Keratinocyte (primary cell): ENCODE measurements at regions not wholly inside any gene's neighbourhood (a gene's known extent, or its start where the extent isn't known, plus 50 kb on each side); places are given as distances from the start of the nearest gene placed in this dataset.

ENCODE experiments used
- DNase-seq: peaks from one replicate; pipeline ENCODE4 v3.0.0-alpha.2; 2011; ENCODE audit warnings: low read depth, missing footprints, low spot score
- FAIRE-seq: peaks from 2 replicates; lab custom pipeline; 2011; peaks lifted over from hg19 to GRCh38; lab: Jason Lieb, UNC
- H2AFZ ChIP-seq: 2 replicates; pipeline ENCODE4 v1.6.0; 2012; ENCODE audit warnings: low read length, control low read depth, inconsistent platforms; ENCODE audit not compliant: control insufficient read depth
- H3K27ac ChIP-seq: 2 replicates; pipeline ENCODE4 v1.5.1; 2011; ENCODE audit warnings: low read length; ENCODE audit not compliant: control insufficient read depth, insufficient read depth
- H3K27me3 ChIP-seq: 3 replicates; pipeline ENCODE4 v1.6.0; 2011; ENCODE audit warnings: low read length; ENCODE audit not compliant: control insufficient read depth, insufficient read depth; ENCODE audit errors: extremely low read depth
- H3K36me3 ChIP-seq, 2 experiments: 2 replicates in 1 of 2; 3 replicates in 1 of 2; pipeline ENCODE4 v1.5.1; 2011; ENCODE audit warnings: low read length in 2 of 2, mild to moderate bottlenecking in 1 of 2; ENCODE audit not compliant: control insufficient read depth in 2 of 2, insufficient read depth in 2 of 2; ENCODE audit errors: extremely low read depth in 1 of 2
- H3K4me1 ChIP-seq: 3 replicates; pipeline ENCODE4 v1.5.1; 2011; ENCODE audit warnings: low read length; ENCODE audit not compliant: control insufficient read depth, insufficient read depth; ENCODE audit errors: extremely low read depth
- H3K4me2 ChIP-seq: 3 replicates; pipeline ENCODE4 v1.6.0; 2011; ENCODE audit warnings: low read depth, low read length; ENCODE audit not compliant: control insufficient read depth, insufficient read depth; ENCODE audit errors: extremely low read depth
- H3K4me3 ChIP-seq, 3 experiments: fragments of 200-600 bp in 1 of 3; sonication (generic) in 1 of 3; 2 replicates in 2 of 3; 3 replicates in 1 of 3; pipeline ENCODE4 v1.5.1; 2011 to 2016; ENCODE audit warnings: low read length in 3 of 3, mild to moderate bottlenecking in 3 of 3, control low read depth in 2 of 3, inconsistent platforms in 1 of 3, low read depth in 1 of 3, mixed read lengths in 1 of 3, mixed run types in 1 of 3, moderate library complexity in 1 of 3; ENCODE audit not compliant: control insufficient read depth in 2 of 3, insufficient read depth in 2 of 3; ENCODE audit errors: extremely low read depth in 1 of 3
- H3K79me2 ChIP-seq: 2 replicates; pipeline ENCODE4 v1.6.0; 2012; ENCODE audit warnings: low read length; ENCODE audit not compliant: control insufficient read depth, insufficient read depth
- H3K9ac ChIP-seq: 3 replicates; pipeline ENCODE4 v1.6.0; 2011; ENCODE audit warnings: low read length; ENCODE audit not compliant: control insufficient read depth, insufficient read depth; ENCODE audit errors: extremely low read depth
- H3K9me1 ChIP-seq: 3 replicates; pipeline ENCODE4 v1.6.0; 2011; ENCODE audit warnings: low read length; ENCODE audit not compliant: control insufficient read depth, insufficient read depth; ENCODE audit errors: extremely low read depth
- H3K9me3 ChIP-seq: 2 replicates; pipeline ENCODE4 v1.5.1; 2012; ENCODE audit warnings: low read depth, low read length; ENCODE audit not compliant: control insufficient read depth
- H4K20me1 ChIP-seq: 3 replicates; pipeline ENCODE4 v1.6.0; 2011; ENCODE audit warnings: low read length; ENCODE audit not compliant: control insufficient read depth, insufficient read depth; ENCODE audit errors: extremely low read depth
- EZH2 ChIP-seq: IDR thresholded peaks from one replicate; pipeline ENCODE4 v1.6.1; 2012; ENCODE audit warnings: inconsistent platforms, mild to moderate bottlenecking, low read length, moderate library complexity
- dilution Hi-C: fragments of 300-500 bp; cut with MboI; formaldehyde crosslinking; loops from one replicate; pipeline ENCODE4 v1.7.0; 2020; ENCODE audit warnings: low sequenced_read_pairs; ENCODE audit not compliant: extremely low pct_ligation_motif_present
- TF ChIP-seq, protein P1 (sequence below), 3 experiments: IDR thresholded peaks in 1 of 3; conservative IDR thresholded peaks in 1 of 3; optimal IDR thresholded peaks in 1 of 3; 2 replicates in 2 of 3; 3 replicates in 1 of 3; pipeline versions ENCODE3 to v1.5.1; 2011; ENCODE audit warnings: low read length in 3 of 3, mild to moderate bottlenecking in 3 of 3, moderate library complexity in 2 of 3, control low read depth in 1 of 3, inconsistent platforms in 1 of 3; ENCODE audit not compliant: insufficient read depth in 2 of 3; ENCODE audit errors: extremely low read depth in 1 of 3

DNA sequence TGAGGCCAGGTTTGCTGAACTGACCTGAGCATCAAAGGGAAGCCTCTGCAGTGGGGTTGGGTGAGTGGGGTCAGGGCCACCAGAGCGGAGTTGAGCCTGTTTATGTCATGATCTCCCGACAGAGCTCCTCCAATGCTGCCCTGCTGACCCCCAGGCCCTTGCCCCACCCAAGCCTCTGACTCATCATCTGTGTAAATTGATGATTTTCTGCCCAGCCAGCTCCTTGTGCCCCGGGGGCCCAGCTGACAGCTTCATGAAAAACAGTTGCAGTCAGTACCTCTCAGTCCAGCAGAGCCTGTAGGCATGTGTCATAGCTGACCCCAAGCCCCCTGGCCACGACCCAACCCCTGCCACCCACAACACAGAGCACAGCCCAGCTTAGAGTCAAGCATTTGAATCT lies 134.9 kb downstream of the CCT6B start:
- Histone ChIP-seq H3K9me3 (no peaks in the 10 kb centered on the region), H3K4me3 (no peak overlapping the region), H3K36me3 (no peaks in the 10 kb centered on the region), H3K27me3 (no peaks in the 10 kb centered on the region), H3K4me2 (no peak overlapping the region), H2AFZ (no peak overlapping the region), H3K9me1 (no peaks in the 10 kb centered on the region), H3K9ac (no peak overlapping the region), H3K27ac (no peak overlapping the region), H3K79me2 (no peaks in the 10 kb centered on the region), H4K20me1 (peaks cover 2% of the 10 kb centered on the region), H3K4me1 (no peaks in the 10 kb centered on the region)
- no peak for FAIRE-seq
- TF ChIP-seq, protein P1, sequence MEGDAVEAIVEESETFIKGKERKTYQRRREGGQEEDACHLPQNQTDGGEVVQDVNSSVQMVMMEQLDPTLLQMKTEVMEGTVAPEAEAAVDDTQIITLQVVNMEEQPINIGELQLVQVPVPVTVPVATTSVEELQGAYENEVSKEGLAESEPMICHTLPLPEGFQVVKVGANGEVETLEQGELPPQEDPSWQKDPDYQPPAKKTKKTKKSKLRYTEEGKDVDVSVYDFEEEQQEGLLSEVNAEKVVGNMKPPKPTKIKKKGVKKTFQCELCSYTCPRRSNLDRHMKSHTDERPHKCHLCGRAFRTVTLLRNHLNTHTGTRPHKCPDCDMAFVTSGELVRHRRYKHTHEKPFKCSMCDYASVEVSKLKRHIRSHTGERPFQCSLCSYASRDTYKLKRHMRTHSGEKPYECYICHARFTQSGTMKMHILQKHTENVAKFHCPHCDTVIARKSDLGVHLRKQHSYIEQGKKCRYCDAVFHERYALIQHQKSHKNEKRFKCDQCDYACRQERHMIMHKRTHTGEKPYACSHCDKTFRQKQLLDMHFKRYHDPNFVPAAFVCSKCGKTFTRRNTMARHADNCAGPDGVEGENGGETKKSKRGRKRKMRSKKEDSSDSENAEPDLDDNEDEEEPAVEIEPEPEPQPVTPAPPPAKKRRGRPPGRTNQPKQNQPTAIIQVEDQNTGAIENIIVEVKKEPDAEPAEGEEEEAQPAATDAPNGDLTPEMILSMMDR (optimal IDR thresholded peaks at IDR 0.05 in 1 of 3, IDR thresholded peaks at IDR 0.05 in 1 of 3, conservative IDR thresholded peaks at IDR 0.05 in 1 of 3; ENCODE audit: extremely low read depth in 1 of 3, insufficient read depth in 2 of 3, low read length in 3 of 3), result no peak
- no peak for TF ChIP-seq EZH2
- no peak for DNase-seq
- dilution Hi-C loops, result no loop called here

DNA sequence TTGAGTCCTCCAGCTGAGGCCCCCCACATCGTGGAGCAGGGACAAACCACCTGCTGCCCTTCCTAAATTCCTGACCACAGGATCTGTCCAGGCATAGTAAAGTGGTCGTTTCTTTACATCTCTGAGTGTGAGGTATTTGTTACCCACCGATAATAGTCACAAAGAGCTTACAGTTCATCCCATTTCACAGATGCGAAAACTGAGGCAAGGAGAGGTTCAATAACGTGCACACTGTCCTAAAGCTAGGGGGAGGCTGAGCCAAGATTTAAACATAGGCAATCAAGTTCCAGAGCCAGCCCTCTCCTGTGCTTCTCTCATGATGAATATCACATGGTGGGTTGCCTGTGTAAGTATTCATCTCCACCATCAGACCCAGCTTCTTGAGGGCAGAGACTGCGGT lies 135.4 kb downstream of the CCT6B start:
- DNase-seq (no peak), FAIRE-seq (no peak)
- Histone ChIP-seq H3K9ac (no peak overlapping the region), H3K9me3 (no peaks in the 10 kb centered on the region), H3K4me1 (no peaks in the 10 kb centered on the region), H3K9me1 (no peaks in the 10 kb centered on the region), H3K4me3 (no peak overlapping the region), H2AFZ (no peak overlapping the region), H3K27ac (no peak overlapping the region), H3K79me2 (no peaks in the 10 kb centered on the region), H3K4me2 (no peak overlapping the region), H4K20me1 (peaks cover 2% of the 10 kb centered on the region), H3K36me3 (no peaks in the 10 kb centered on the region), H3K27me3 (no peaks in the 10 kb centered on the region)
- dilution Hi-C loops, result no loop called here
- TF ChIP-seq EZH2, result no peak
- TF ChIP-seq, protein P1 (optimal IDR thresholded peaks at IDR 0.05 in 1 of 3, IDR thresholded peaks at IDR 0.05 in 1 of 3, conservative IDR thresholded peaks at IDR 0.05 in 1 of 3; ENCODE audit: extremely low read depth in 1 of 3, insufficient read depth in 2 of 3, low read length in 3 of 3), result no peak
